DND-41 (cell line): ENCODE measurements at regions not wholly inside any gene's neighbourhood (a gene's known extent, or its start where the extent isn't known, plus 50 kb on each side); places are given as distances from the start of the nearest gene placed in this dataset.

ENCODE experiments used
- ATAC-seq: fragments of 200-7000 bp; cut with Tn5 transposase; 3 replicates; pipeline ENCODE4 v1.9.1; 2021; ENCODE audit warnings: low read depth; ENCODE audit not compliant: insufficient read depth
- DNase-seq: peaks from one replicate; pipeline ENCODE4 v3.0.0-alpha.2; 2020
- H2AFZ ChIP-seq: 2 replicates; pipeline ENCODE4 v1.6.0; 2012; ENCODE audit warnings: low read depth, low read length
- H3K27ac ChIP-seq: 2 replicates; pipeline ENCODE4 v1.5.1; 2012; ENCODE audit warnings: low read length, inconsistent platforms
- H3K27me3 ChIP-seq: fragments of 200-600 bp; sonication (generic); 2 replicates; pipeline ENCODE4 v1.6.0; 2012; ENCODE audit warnings: low read length, mild to moderate bottlenecking, inconsistent platforms; ENCODE audit not compliant: insufficient read depth, poor library complexity
- H3K36me3 ChIP-seq: 2 replicates; pipeline ENCODE4 v1.5.1; 2012; ENCODE audit warnings: low read length, inconsistent platforms; ENCODE audit not compliant: insufficient read depth
- H3K4me1 ChIP-seq: 2 replicates; pipeline ENCODE4 v1.5.1; 2012; ENCODE audit warnings: mild to moderate bottlenecking, low read length; ENCODE audit not compliant: insufficient read depth
- H3K4me2 ChIP-seq: 2 replicates; pipeline ENCODE4 v1.6.0; 2012; ENCODE audit warnings: mild to moderate bottlenecking, moderate library complexity, low read length, inconsistent platforms; ENCODE audit not compliant: insufficient read depth
- H3K4me3 ChIP-seq, 2 experiments: fragments of 200-600 bp in 1 of 2; shearing (Covaris generic) in 1 of 2; 2 replicates each; pipeline ENCODE4 v1.5.1; 2012 to 2016; ENCODE audit warnings: inconsistent platforms in 2 of 2, low read length in 2 of 2, mild to moderate bottlenecking in 2 of 2, low read depth in 1 of 2, moderate library complexity in 1 of 2
- H3K79me2 ChIP-seq: 2 replicates; pipeline ENCODE4 v1.6.0; 2012; ENCODE audit warnings: low read length, inconsistent platforms; ENCODE audit not compliant: insufficient read depth
- H3K9ac ChIP-seq: 2 replicates; pipeline ENCODE4 v1.6.0; 2012; ENCODE audit warnings: low read depth, mild to moderate bottlenecking, inconsistent platforms, low read length, moderate library complexity
- H3K9me3 ChIP-seq: 2 replicates; pipeline ENCODE4 v1.5.1; 2012; ENCODE audit warnings: low read length, moderate library complexity, mild to moderate bottlenecking, inconsistent platforms; ENCODE audit not compliant: insufficient read depth, severe bottlenecking
- H4K20me1 ChIP-seq: 2 replicates; pipeline ENCODE4 v1.6.0; 2012; ENCODE audit warnings: low read length; ENCODE audit not compliant: insufficient read depth
- CTCF ChIP-seq: IDR thresholded peaks from 2 replicates; pipeline ENCODE4 v1.5.1; 2012; ENCODE audit warnings: borderline replicate concordance, low read length, moderate library complexity, mild to moderate bottlenecking; ENCODE audit not compliant: poor library complexity, severe bottlenecking; ENCODE audit errors: extremely low read depth
- EZH2 ChIP-seq: IDR thresholded peaks from 3 replicates; pipeline ENCODE4 v1.6.1; 2012; ENCODE audit warnings: borderline replicate concordance, low read depth, mild to moderate bottlenecking, moderate library complexity, low read length, inconsistent platforms; ENCODE audit not compliant: severe bottlenecking

GRCh38 chr2:143988082-143988481, 531.8 kb downstream of the ZEB2 start:
- Histone ChIP-seq H3K9me3 (peaks cover 7% of the 10 kb centered on the region), H3K4me3 (no peak overlapping the region), H3K79me2 (no peaks in the 10 kb centered on the region), H4K20me1 (no peaks in the 10 kb centered on the region), H3K27me3 (no peaks in the 10 kb centered on the region), H3K36me3 (no peaks in the 10 kb centered on the region), H3K9ac (no peak overlapping the region), H3K27ac (no peak overlapping the region), H3K4me2 (no peak overlapping the region), H3K4me1 (no peaks in the 10 kb centered on the region), H2AFZ (no peak overlapping the region)
- DNase-seq (no peak), ATAC-seq (no peak)
- no peak for TF ChIP-seq EZH2
- no peak for TF ChIP-seq CTCF

- Histone ChIP-seq H3K27me3 (no peaks in the 10 kb centered on the region), H4K20me1 (no peaks in the 10 kb centered on the region), H3K36me3 (no peaks in the 10 kb centered on the region), H3K9me3 (no peaks in the 10 kb centered on the region), H2AFZ (no peak overlapping the region), H3K9ac (no peak overlapping the region), H3K4me1 (no peaks in the 10 kb centered on the region), H3K4me2 (no peak overlapping the region), H3K27ac (no peak overlapping the region), H3K4me3 (no peak overlapping the region), H3K79me2 (no peaks in the 10 kb centered on the region)
- ATAC-seq = no peak
- no peak for TF ChIP-seq EZH2
- TF ChIP-seq CTCF = no peak
- DNase-seq = no peak
These were observed 538.5 kb downstream of the ZEB2 start for GRCh38 chr2:143981428-143981827.

GRCh38 chr2:143977356-143977755, 542.6 kb downstream of the ZEB2 start:
- H3K79me2 ChIP-seq = no peaks in the 10 kb centered on the region
- ATAC-seq (no peak), DNase-seq (no peak)
- no peaks in the 10 kb centered on the region for H3K36me3 ChIP-seq
- no peak for TF ChIP-seq CTCF
- no peaks in the 10 kb centered on the region for H4K20me1 ChIP-seq
- H3K4me1 ChIP-seq = no peaks in the 10 kb centered on the region
- no peaks in the 10 kb centered on the region for H3K27me3 ChIP-seq
- no peak overlapping the region for H3K4me2 ChIP-seq
- H3K9ac ChIP-seq = no peak overlapping the region
- H3K9me3 ChIP-seq = no peaks in the 10 kb centered on the region
- H3K4me3 ChIP-seq = no peak overlapping the region
- no peak overlapping the region for H2AFZ ChIP-seq
- H3K27ac ChIP-seq = no peak overlapping the region

GRCh38 chr2:143975216-143975615, 544.7 kb downstream of the ZEB2 start:
- no peak overlapping the region for H3K4me3 ChIP-seq
- H4K20me1 ChIP-seq = no peaks in the 10 kb centered on the region
- no peaks in the 10 kb centered on the region for H3K9me3 ChIP-seq
- H3K36me3 ChIP-seq = no peaks in the 10 kb centered on the region
- H3K27ac ChIP-seq = no peak overlapping the region
- H2AFZ ChIP-seq = no peak overlapping the region
- H3K4me1 ChIP-seq = no peaks in the 10 kb centered on the region
- no peak overlapping the region for H3K4me2 ChIP-seq
- H3K27me3 ChIP-seq = no peaks in the 10 kb centered on the region
- no peak for TF ChIP-seq EZH2
- no peak for TF ChIP-seq CTCF
- DNase-seq (no peak), ATAC-seq (no peak)
- H3K79me2 ChIP-seq = no peaks in the 10 kb centered on the region
- H3K9ac ChIP-seq = no peak overlapping the region
